Common myeloid progenitor, CD34-positive (primary cell): ENCODE measurements at regions not wholly inside any gene's neighbourhood (a gene's known extent, or its start where the extent isn't known, plus 50 kb on each side); places are given as distances from the start of the nearest gene placed in this dataset.

Experiments used
- CTCF ChIA-PET: fragments of 350-600 bp; sonication (Branson Sonifier 250); formaldehyde crosslinking; loops from one replicate; lab custom pipeline; 2021; ENCODE audit warnings: antibody characterized with exemption; lab: Charles Lee
- POLR2A ChIA-PET: fragments of 350-600 bp; sonication (Branson Sonifier 250); formaldehyde crosslinking; loops from one replicate; lab custom pipeline; 2021; ENCODE audit warnings: antibody characterized with exemption; lab: Charles Lee
- DNase-seq, 3 donors: peaks; one replicate each; pipeline versions ENCODE4 v3.0.0 to v3.0.0-alpha.2; 2013
- H3K27ac ChIP-seq, 2 experiments: 1 replicate in 1 of 2; 2 replicates in 1 of 2; pipeline ENCODE4 v1.7.0; 2013; ENCODE audit warnings: inconsistent platforms in 2 of 2, low read length in 2 of 2, mild to moderate bottlenecking in 2 of 2, low read depth in 1 of 2, moderate library complexity in 1 of 2; ENCODE audit not compliant: severe bottlenecking in 2 of 2, insufficient read depth in 1 of 2, poor library complexity in 1 of 2
- H3K27me3 ChIP-seq, 5 experiments: replicated peaks in 2 of 5; 1 replicate in 3 of 5; 2 replicates in 2 of 5; pipeline versions ENCODE4 v1.6.1 to v1.7.0; 2013; ENCODE audit warnings: low read length in 4 of 5, mild to moderate bottlenecking in 2 of 5, moderate library complexity in 2 of 5, inconsistent platforms in 1 of 5; ENCODE audit not compliant: insufficient read depth in 5 of 5, control insufficient read depth in 4 of 5
- H3K36me3 ChIP-seq, 4 experiments: 1 replicate in 2 of 4; 2 replicates in 2 of 4; pipeline versions ENCODE4 v1.6.1 to v1.7.0; 2013; ENCODE audit warnings: low read length in 3 of 4, control low read depth in 1 of 4, mild to moderate bottlenecking in 1 of 4; ENCODE audit not compliant: control insufficient read depth in 4 of 4, insufficient read depth in 4 of 4
- H3K4me1 ChIP-seq, 4 experiments: 1 replicate in 3 of 4; 2 replicates in 1 of 4; pipeline versions ENCODE4 v1.6.1 to v1.7.1; 2013; ENCODE audit warnings: low read length in 3 of 4, mild to moderate bottlenecking in 3 of 4, control low read depth in 1 of 4, inconsistent platforms in 1 of 4, moderate library complexity in 1 of 4; ENCODE audit not compliant: control insufficient read depth in 4 of 4, insufficient read depth in 4 of 4; ENCODE audit errors: control extremely low read depth in 1 of 4
- H3K4me3 ChIP-seq, 7 experiments: 1 replicate in 4 of 7; 2 replicates in 3 of 7; pipeline versions ENCODE4 v1.5.1 to v1.7.0; 2013; ENCODE audit warnings: mild to moderate bottlenecking in 7 of 7, low read length in 6 of 7, moderate library complexity in 6 of 7, inconsistent platforms in 2 of 7, low read depth in 2 of 7, control low read depth in 1 of 7; ENCODE audit not compliant: insufficient read depth in 4 of 7, control insufficient read depth in 1 of 7; ENCODE audit errors: extremely low read depth in 1 of 7
- H3K9me3 ChIP-seq, 5 experiments: 1 replicate in 4 of 5; 2 replicates in 1 of 5; pipeline versions ENCODE4 v1.6.1 to v1.7.1; 2013; ENCODE audit warnings: low read length in 4 of 5, mild to moderate bottlenecking in 2 of 5, inconsistent platforms in 1 of 5, low read depth in 1 of 5, moderate library complexity in 1 of 5; ENCODE audit not compliant: control insufficient read depth in 4 of 5, insufficient read depth in 2 of 5; ENCODE audit errors: control extremely low read depth in 1 of 5
- WGBS: methylation state at CpG from one replicate; pipeline ENCODE4 v1.1.5; 2013; ENCODE audit not compliant: insufficient coverage; 5-methylcytosine and 5-hydroxymethylcytosine counted together

GRCh38 chr2:224194161-224194560 lies 155.1 kb upstream of the SERPINE2 start:
- CTCF ChIA-PET, result no interaction called here
- Histone ChIP-seq H3K4me3 (no peak overlapping the region), H3K27ac (no peak overlapping the region), H3K4me1 (no peaks in the 10 kb centered on the region), H3K27me3 (peaks cover 0 to 3% (median 0%) of the 10 kb centered on the region in 5 experiments), H3K9me3 (peaks cover 0 to 13% (median 0%) of the 10 kb centered on the region in 5 experiments), H3K36me3 (no peaks in the 10 kb centered on the region)
- 100% methylated on average over 1 of the region's 1 CpG for WGBS
- no peak for DNase-seq
- POLR2A ChIA-PET, result no interaction called here

GRCh38 chr2:224191465-224191864 lies 152.4 kb upstream of the SERPINE2 start:
- Histone ChIP-seq H3K4me1 (no peaks in the 10 kb centered on the region), H3K9me3 (peaks cover 0 to 18% (median 1%) of the 10 kb centered on the region in 5 experiments), H3K4me3 (no peak overlapping the region), H3K27ac (no peak overlapping the region), H3K27me3 (no peaks in the 10 kb centered on the region), H3K36me3 (no peaks in the 10 kb centered on the region)
- 93% methylated on average over 3 of the region's 3 CpGs for WGBS
- ChIA-PET CTCF (no interaction called here), POLR2A (no interaction called here)
- DNase-seq, result no peak

GRCh38 chr2:224190936-224191270 lies 151.8 kb upstream of the SERPINE2 start:
- no peaks in the 10 kb centered on the region for H3K36me3 ChIP-seq
- DNase-seq, result no peak
- no peak overlapping the region for H3K27ac ChIP-seq
- peaks cover 0 to 18% (median 1%) of the 10 kb centered on the region in 5 experiments for H3K9me3 ChIP-seq
- 67% methylated on average over 1 of the region's 2 CpGs for WGBS
- H3K4me1 ChIP-seq, result no peaks in the 10 kb centered on the region
- no peak overlapping the region for H3K4me3 ChIP-seq
- POLR2A ChIA-PET, result no interaction called here
- H3K27me3 ChIP-seq, result no peaks in the 10 kb centered on the region
- CTCF ChIA-PET, result no interaction called here

GRCh38 chr2:224190234-224190935 lies 151.3 kb upstream of the SERPINE2 start:
- no peaks in the 10 kb centered on the region for H3K4me1 ChIP-seq
- CTCF ChIA-PET, result no interaction called here
- no peak for DNase-seq
- H3K27me3 ChIP-seq, result no peaks in the 10 kb centered on the region
- POLR2A ChIA-PET, result no interaction called here
- H3K27ac ChIP-seq, result no peak overlapping the region
- H3K36me3 ChIP-seq, result no peaks in the 10 kb centered on the region
- no peak overlapping the region for H3K4me3 ChIP-seq
- H3K9me3 ChIP-seq, result peaks cover 0 to 18% (median 1%) of the 10 kb centered on the region in 5 experiments
- WGBS, result 77% methylated on average over 2 of the region's 2 CpGs

- no peak for DNase-seq
- Histone ChIP-seq H3K36me3 (no peaks in the 10 kb centered on the region), H3K9me3 (peaks cover 0 to 5% (median 0%) of the 10 kb centered on the region in 5 experiments), H3K27ac (no peak overlapping the region), H3K4me1 (no peaks in the 10 kb centered on the region), H3K27me3 (no peaks in the 10 kb centered on the region), H3K4me3 (no peak overlapping the region)
- CTCF ChIA-PET, result no interaction called here
- POLR2A ChIA-PET, result no interaction called here
- 100% methylated on average over 1 of the region's 1 CpG for WGBS
Measured at GRCh38 chr2:224187220-224187619, 148.1 kb upstream of the SERPINE2 start.

GRCh38 chr2:224185023-224185601 lies 146.0 kb upstream of the SERPINE2 start:
- Histone ChIP-seq H3K4me1 (no peaks in the 10 kb centered on the region), H3K27me3 (no peaks in the 10 kb centered on the region), H3K9me3 (peaks cover 0 to 5% (median 0%) of the 10 kb centered on the region in 5 experiments), H3K4me3 (no peak overlapping the region), H3K36me3 (no peaks in the 10 kb centered on the region), H3K27ac (no peak overlapping the region)
- no peak for DNase-seq
- 60% methylated on average over 2 of the region's 4 CpGs for WGBS
- CTCF ChIA-PET, result no interaction called here
- POLR2A ChIA-PET, result no interaction called here

- Histone ChIP-seq H3K9me3 (peaks cover 0 to 5% (median 0%) of the 10 kb centered on the region in 5 experiments), H3K27ac (no peak overlapping the region), H3K36me3 (no peaks in the 10 kb centered on the region), H3K27me3 (no peaks in the 10 kb centered on the region), H3K4me3 (no peak overlapping the region), H3K4me1 (no peaks in the 10 kb centered on the region)
- DNase-seq, result no peak
- CTCF ChIA-PET, result interaction anchor here (0.7 kb wide), 1 partner anchor 65 kb away, joined by 3 read pairs; no protein-coding TSS in a partner anchor
- WGBS, result 100% methylated on average over 3 of the region's 3 CpGs
- POLR2A ChIA-PET, result no interaction called here
Measured at GRCh38 chr2:224183086-224183485, 144.0 kb upstream of the SERPINE2 start.
